Endothelial cell of umbilical vein (primary cell): ENCODE measurements at regions not wholly inside any gene's neighbourhood (a gene's known extent, or its start where the extent isn't known, plus 50 kb on each side); places are given as distances from the start of the nearest gene placed in this dataset.

Experiments
- BruUV-seq: library from RNA; stranded (reverse); fragments of 400-500 nt; replicated peaks from 2 replicates; lab custom pipeline; 2021; lab: Mats Ljungman, UMichigan
- CTCF ChIA-PET: fragments of 300-600, 350-600 bp; sonication (Branson Sonifier 250); formaldehyde crosslinking; loops from one replicate; lab custom pipeline; 2021; ENCODE audit warnings: antibody characterized with exemption, inconsistent platforms; lab: Charles Lee
- POLR2A ChIA-PET: fragments of 300-600, 350-600 bp; sonication (Branson Sonifier 250); formaldehyde crosslinking; loops from one replicate; lab custom pipeline; 2021; ENCODE audit warnings: antibody characterized with exemption, inconsistent platforms; lab: Charles Lee
- DNase-seq: peaks from one replicate; pipeline ENCODE4 v3.0.0-alpha.2; 2011; ENCODE audit warnings: low read depth, low spot score
- FAIRE-seq: peaks from 2 replicates; lab custom pipeline; 2011; peaks lifted over from hg19 to GRCh38; lab: Jason Lieb, UNC
- H2AFZ ChIP-seq: 2 replicates; pipeline ENCODE4 v1.6.0; 2012; ENCODE audit warnings: low read depth, low read length, control low read depth, inconsistent platforms
- H3K27ac ChIP-seq: 2 replicates; pipeline ENCODE4 v1.5.1; 2011; ENCODE audit warnings: low read depth, mild to moderate bottlenecking, control low read depth, low read length, moderate library complexity; ENCODE audit not compliant: insufficient read depth
- H3K27me3 ChIP-seq, 2 experiments: 2 replicates each; pipeline versions ENCODE4 v1.6.0 to v1.6.1; 2011; ENCODE audit warnings: low read length in 2 of 2, mixed read lengths in 1 of 2; ENCODE audit not compliant: control insufficient read depth in 2 of 2, insufficient read depth in 2 of 2
- H3K36me3 ChIP-seq, 2 experiments: 2 replicates in 1 of 2; 3 replicates in 1 of 2; pipeline ENCODE4 v1.5.1; 2011; ENCODE audit warnings: low read length in 2 of 2, mild to moderate bottlenecking in 1 of 2, moderate library complexity in 1 of 2; ENCODE audit not compliant: control insufficient read depth in 2 of 2, insufficient read depth in 2 of 2; ENCODE audit errors: extremely low read depth in 1 of 2
- H3K4me1 ChIP-seq: 3 replicates; pipeline ENCODE4 v1.5.1; 2011; ENCODE audit warnings: mild to moderate bottlenecking, low read length; ENCODE audit not compliant: control insufficient read depth, insufficient read depth; ENCODE audit errors: extremely low read depth
- H3K4me2 ChIP-seq: 2 replicates; pipeline ENCODE4 v1.6.1; 2011; ENCODE audit warnings: low read length, control low read depth, mixed read lengths; ENCODE audit not compliant: insufficient read depth
- H3K4me3 ChIP-seq, 3 experiments: fragments of 200-600 bp in 1 of 3; sonication (generic), shearing (Covaris generic) in 1 of 3; replicated peaks in 1 of 3; 2 replicates each; pipeline ENCODE4 v1.5.1; 2011 to 2016; ENCODE audit warnings: control low read depth in 3 of 3, low read length in 3 of 3, mild to moderate bottlenecking in 2 of 3, inconsistent platforms in 1 of 3, low read depth in 1 of 3, moderate library complexity in 1 of 3; ENCODE audit not compliant: insufficient read depth in 1 of 3
- H3K79me2 ChIP-seq: 2 replicates; pipeline ENCODE4 v1.6.0; 2012; ENCODE audit warnings: low read length, inconsistent platforms; ENCODE audit not compliant: control insufficient read depth, insufficient read depth
- H3K9ac ChIP-seq: replicated peaks from 2 replicates; pipeline ENCODE3; 2011; ENCODE audit warnings: low read length, control low read depth; ENCODE audit not compliant: insufficient read depth; ENCODE audit errors: extremely low read depth
- H3K9me1 ChIP-seq: replicated peaks from 3 replicates; pipeline ENCODE4 v1.6.0; 2011; ENCODE audit warnings: mild to moderate bottlenecking, low read length; ENCODE audit not compliant: control insufficient read depth, insufficient read depth; ENCODE audit errors: extremely low read depth
- H3K9me3 ChIP-seq: replicated peaks from 2 replicates; pipeline ENCODE4 v1.5.1; 2012; ENCODE audit warnings: low read length, inconsistent platforms; ENCODE audit not compliant: control insufficient read depth, insufficient read depth
- H4K20me1 ChIP-seq: replicated peaks from 2 replicates; pipeline ENCODE3; 2011; ENCODE audit warnings: mild to moderate bottlenecking, low read length; ENCODE audit not compliant: control insufficient read depth, insufficient read depth; ENCODE audit errors: extremely low read depth
- EZH2 ChIP-seq: IDR thresholded peaks from 2 replicates; pipeline ENCODE4 v1.6.1; 2012; ENCODE audit warnings: borderline replicate concordance, low read depth, mild to moderate bottlenecking, moderate library complexity, low read length, inconsistent platforms; ENCODE audit not compliant: severe bottlenecking
- FOS ChIP-seq: IDR thresholded peaks from 2 replicates; pipeline ENCODE4 v1.6.1; 2011; ENCODE audit warnings: mild to moderate bottlenecking, low read length, moderate library complexity, borderline replicate concordance; ENCODE audit not compliant: insufficient read depth
- GATA2 ChIP-seq: IDR thresholded peaks from 2 replicates; pipeline ENCODE4 v1.7.0; 2011; ENCODE audit warnings: low read depth, mild to moderate bottlenecking, moderate library complexity, mixed read lengths, low read length; ENCODE audit not compliant: insufficient read length, insufficient read depth
- JUN ChIP-seq: IDR thresholded peaks from 2 replicates; pipeline ENCODE4 v1.6.1; 2011; ENCODE audit warnings: borderline replicate concordance, low read depth; ENCODE audit not compliant: insufficient read length, insufficient read depth
- MYC ChIP-seq: IDR thresholded peaks from one replicate; pipeline ENCODE4 v1.6.1; 2011; ENCODE audit warnings: mild to moderate bottlenecking, low read depth, low read length
- POLR2A ChIP-seq: IDR thresholded peaks from 2 replicates; pipeline ENCODE4 v1.6.1; 2012; ENCODE audit warnings: low read depth, mild to moderate bottlenecking, control low read depth, low read length
- dilution Hi-C: fragments of 300-500 bp; cut with MboI; formaldehyde crosslinking; loops from one replicate; pipeline ENCODE4 v1.15.0; 2019; ENCODE audit warnings: low sequenced_read_pairs; ENCODE audit not compliant: extremely low pct_ligation_motif_present
- intact Hi-C: fragments of 100-400 bp; cut with micrococcal nuclease; formaldehyde crosslinking; loops from one replicate; pipeline ENCODE4 v1.10.0; 2022
- TF ChIP-seq, protein P1 (sequence below), 2 donors: IDR thresholded peaks; 1 replicate in 1 of 2; 2 replicates in 1 of 2; pipeline ENCODE4 v1.5.1; 2011; ENCODE audit warnings: low read length in 2 of 2, mild to moderate bottlenecking in 2 of 2, moderate library complexity in 2 of 2, control low read depth in 1 of 2, inconsistent platforms in 1 of 2, low read depth in 1 of 2; ENCODE audit not compliant: insufficient read depth in 1 of 2; ENCODE audit errors: extremely low read depth in 1 of 2
- TF ChIP-seq, protein P2 (sequence below): IDR thresholded peaks from 2 replicates; pipeline ENCODE4 v1.6.1; 2011; ENCODE audit not compliant: insufficient read depth, insufficient read length

DNA sequence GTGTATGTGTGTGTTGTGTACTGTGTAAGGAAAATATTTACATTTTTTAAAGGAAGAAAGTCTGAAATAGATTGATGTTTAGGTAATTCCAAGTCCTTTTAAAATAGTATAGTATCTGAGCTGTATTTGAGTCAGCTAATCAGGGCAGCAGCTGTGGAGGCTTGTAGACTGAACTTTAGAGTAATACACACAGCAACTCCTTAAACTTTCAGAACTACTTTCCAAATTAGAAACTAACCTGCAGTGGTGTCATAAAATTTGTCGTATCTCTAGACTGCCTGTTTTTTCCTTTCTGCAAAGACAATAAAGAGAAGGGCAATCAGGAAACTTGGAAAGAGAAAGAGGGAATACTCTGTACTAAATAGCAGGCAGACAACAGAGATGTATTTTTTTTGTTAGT lies 391.0 kb upstream of the AZI2 start:
- dilution Hi-C loops = no loop called here
- intact Hi-C loops = no loop called here
- H3K4me2 ChIP-seq = no peak overlapping the region
- peaks cover 4% of the 10 kb centered on the region for H3K4me1 ChIP-seq
- no TSS peak for BruUV-seq
- no peaks in the 10 kb centered on the region for H3K79me2 ChIP-seq
- H3K9me1 ChIP-seq = no peaks in the 10 kb centered on the region
- H3K9me3 ChIP-seq = no peaks in the 10 kb centered on the region
- no peak for FAIRE-seq
- H3K27me3 ChIP-seq = peaks cover under 1 to 5% of the 10 kb centered on the region in 2 experiments
- no peak overlapping the region for H3K4me3 ChIP-seq
- no peaks in the 10 kb centered on the region for H3K36me3 ChIP-seq
- H4K20me1 ChIP-seq = no peaks in the 10 kb centered on the region
- H3K9ac ChIP-seq = no peak overlapping the region
- H2AFZ ChIP-seq = no peak overlapping the region
- TF ChIP-seq MYC (no peak), JUN (no peak), FOS (no peak), EZH2 (no peak), POLR2A (no peak), GATA2 (no peak)
- TF ChIP-seq, protein P1, sequence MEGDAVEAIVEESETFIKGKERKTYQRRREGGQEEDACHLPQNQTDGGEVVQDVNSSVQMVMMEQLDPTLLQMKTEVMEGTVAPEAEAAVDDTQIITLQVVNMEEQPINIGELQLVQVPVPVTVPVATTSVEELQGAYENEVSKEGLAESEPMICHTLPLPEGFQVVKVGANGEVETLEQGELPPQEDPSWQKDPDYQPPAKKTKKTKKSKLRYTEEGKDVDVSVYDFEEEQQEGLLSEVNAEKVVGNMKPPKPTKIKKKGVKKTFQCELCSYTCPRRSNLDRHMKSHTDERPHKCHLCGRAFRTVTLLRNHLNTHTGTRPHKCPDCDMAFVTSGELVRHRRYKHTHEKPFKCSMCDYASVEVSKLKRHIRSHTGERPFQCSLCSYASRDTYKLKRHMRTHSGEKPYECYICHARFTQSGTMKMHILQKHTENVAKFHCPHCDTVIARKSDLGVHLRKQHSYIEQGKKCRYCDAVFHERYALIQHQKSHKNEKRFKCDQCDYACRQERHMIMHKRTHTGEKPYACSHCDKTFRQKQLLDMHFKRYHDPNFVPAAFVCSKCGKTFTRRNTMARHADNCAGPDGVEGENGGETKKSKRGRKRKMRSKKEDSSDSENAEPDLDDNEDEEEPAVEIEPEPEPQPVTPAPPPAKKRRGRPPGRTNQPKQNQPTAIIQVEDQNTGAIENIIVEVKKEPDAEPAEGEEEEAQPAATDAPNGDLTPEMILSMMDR (IDR thresholded peaks at IDR 0.05; ENCODE audit: extremely low read depth in 1 of 2, insufficient read depth in 1 of 2, low read depth in 1 of 2, low read length in 2 of 2) = no peak
- TF ChIP-seq, protein P2, sequence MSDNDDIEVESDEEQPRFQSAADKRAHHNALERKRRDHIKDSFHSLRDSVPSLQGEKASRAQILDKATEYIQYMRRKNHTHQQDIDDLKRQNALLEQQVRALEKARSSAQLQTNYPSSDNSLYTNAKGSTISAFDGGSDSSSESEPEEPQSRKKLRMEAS = no peak
- ChIA-PET CTCF (interaction anchor here (1.6 to 1.7 kb wide), 2 partner anchors 10 to 13 kb away, joined by 5 read pairs; no protein-coding TSS in a partner anchor), POLR2A (no interaction called here)
- no peak for DNase-seq
- no peak overlapping the region for H3K27ac ChIP-seq
